ENCODE measurements at regions not wholly inside any gene's neighbourhood (a gene's known extent, or its start where the extent isn't known, plus 50 kb on each side); places are given as distances from the start of the nearest gene placed in this dataset.

DNA sequence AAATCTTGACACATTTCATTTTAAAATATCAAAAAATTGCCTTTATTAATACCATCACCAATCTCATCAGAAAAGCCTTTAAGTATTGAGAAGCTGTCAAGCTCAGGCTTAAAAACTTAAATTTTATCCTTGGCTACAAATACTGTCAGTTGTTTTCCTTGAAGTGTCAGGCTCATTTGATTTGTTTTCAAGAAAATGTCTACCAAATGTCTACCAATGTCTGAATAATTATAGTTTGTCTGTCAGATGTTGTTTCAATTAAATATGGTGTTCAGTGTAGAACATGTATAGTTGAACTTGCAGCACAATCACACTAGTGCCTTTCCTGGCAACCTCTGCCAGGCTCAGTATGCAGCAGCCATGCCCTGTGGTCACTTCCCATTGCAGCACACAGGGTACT, 455.2 kb upstream of the ADAMTS16 start:
- TF ChIP-seq, protein P1, sequence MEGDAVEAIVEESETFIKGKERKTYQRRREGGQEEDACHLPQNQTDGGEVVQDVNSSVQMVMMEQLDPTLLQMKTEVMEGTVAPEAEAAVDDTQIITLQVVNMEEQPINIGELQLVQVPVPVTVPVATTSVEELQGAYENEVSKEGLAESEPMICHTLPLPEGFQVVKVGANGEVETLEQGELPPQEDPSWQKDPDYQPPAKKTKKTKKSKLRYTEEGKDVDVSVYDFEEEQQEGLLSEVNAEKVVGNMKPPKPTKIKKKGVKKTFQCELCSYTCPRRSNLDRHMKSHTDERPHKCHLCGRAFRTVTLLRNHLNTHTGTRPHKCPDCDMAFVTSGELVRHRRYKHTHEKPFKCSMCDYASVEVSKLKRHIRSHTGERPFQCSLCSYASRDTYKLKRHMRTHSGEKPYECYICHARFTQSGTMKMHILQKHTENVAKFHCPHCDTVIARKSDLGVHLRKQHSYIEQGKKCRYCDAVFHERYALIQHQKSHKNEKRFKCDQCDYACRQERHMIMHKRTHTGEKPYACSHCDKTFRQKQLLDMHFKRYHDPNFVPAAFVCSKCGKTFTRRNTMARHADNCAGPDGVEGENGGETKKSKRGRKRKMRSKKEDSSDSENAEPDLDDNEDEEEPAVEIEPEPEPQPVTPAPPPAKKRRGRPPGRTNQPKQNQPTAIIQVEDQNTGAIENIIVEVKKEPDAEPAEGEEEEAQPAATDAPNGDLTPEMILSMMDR (IDR thresholded peaks at IDR 0.05) = no peak
- TF ChIP-seq POLR2A (IDR thresholded peaks at IDR 0.05) (no peak), EP300 (IDR thresholded peaks at IDR 0.05) (no peak)

Measured in ovary (tissue), 3 donors.